K562 (cell line): ENCODE measurements at regions not wholly inside any gene's neighbourhood (a gene's known extent, or its start where the extent isn't known, plus 50 kb on each side); places are given as distances from the start of the nearest gene placed in this dataset.

Source experiments
- ATAC-seq: fragments of 200-7000 bp; cut with Tn5 transposase; 3 replicates; pipeline ENCODE4 v1.9.1; 2020; ENCODE audit warnings: moderate library complexity
- BruUV-seq: library from RNA; stranded (reverse); fragments of 400-500 nt; replicated peaks from 2 replicates; lab custom pipeline; 2021; lab: Mats Ljungman, UMichigan
- CTCF ChIA-PET: fragments of 300-600 bp; formaldehyde crosslinking; extraction: SDS; loops from one replicate; lab custom pipeline; 2021; ENCODE audit warnings: low intra/inter-chr PET ratio; lab: Yijun Ruan, JAX
- POLR2A ChIA-PET: fragments of 300-600, 350-650 bp; sonication (Branson Sonifier 250); formaldehyde crosslinking; extraction: SDS; loops from one replicate; lab custom pipeline; 2021; ENCODE audit warnings: antibody characterized with exemption, inconsistent platforms; lab: Yijun Ruan, JAX
- DNase-seq, 4 experiments: peaks; one replicate each; pipeline versions ENCODE4 v3.0.0 to v3.0.0-alpha.2; 2011 to 2018; ENCODE audit warnings: low spot score in 3 of 4, mixed read lengths in 3 of 4; ENCODE audit errors: extremely low read depth in 1 of 4
- FAIRE-seq: peaks from 2 replicates; lab custom pipeline; 2011; peaks lifted over from hg19 to GRCh38; lab: Jason Lieb, UNC
- H2AFZ ChIP-seq: 2 replicates; pipeline ENCODE4 v1.6.0; 2011; ENCODE audit warnings: low read depth, low read length, control low read depth, inconsistent platforms
- H3K27ac ChIP-seq: fragments of 200-600 bp; 3 replicates; pipeline ENCODE4 v1.8.0; 2011; ENCODE audit warnings: low read depth, mild to moderate bottlenecking, control low read depth, inconsistent platforms, low read length, moderate library complexity, mixed read lengths; ENCODE audit errors: extremely low read depth
- H3K27me3 ChIP-seq, 2 experiments: fragments of 300-600 bp in 1 of 2; 2 replicates in 1 of 2; 3 replicates in 1 of 2; pipeline versions ENCODE4 v1.6.0 to v1.8.0; 2011; ENCODE audit warnings: inconsistent platforms in 2 of 2, low read length in 2 of 2, mild to moderate bottlenecking in 1 of 2, mixed read lengths in 1 of 2, moderate library complexity in 1 of 2; ENCODE audit not compliant: control insufficient read depth in 2 of 2, insufficient read depth in 2 of 2
- H3K36me3 ChIP-seq: fragments of 300-600 bp; 3 replicates; pipeline ENCODE4 v1.8.0; 2011; ENCODE audit warnings: mild to moderate bottlenecking, low read length, inconsistent platforms; ENCODE audit not compliant: control insufficient read depth, insufficient read depth
- H3K4me1 ChIP-seq, 2 experiments: fragments of 200-600 bp in 1 of 2; replicated peaks in 1 of 2; 2 replicates in 1 of 2; 3 replicates in 1 of 2; pipeline versions ENCODE4 v1.5.1 to v1.8.0; 2011; ENCODE audit warnings: inconsistent platforms in 2 of 2, low read length in 2 of 2, mild to moderate bottlenecking in 1 of 2, mixed read lengths in 1 of 2, moderate library complexity in 1 of 2; ENCODE audit not compliant: control insufficient read depth in 2 of 2, insufficient read depth in 2 of 2
- H3K4me2 ChIP-seq: 2 replicates; pipeline ENCODE4 v1.6.1; 2011; ENCODE audit warnings: low read length, control low read depth, inconsistent platforms, mixed read lengths; ENCODE audit not compliant: insufficient read depth
- H3K4me3 ChIP-seq: fragments of 200-600 bp; sonication (generic), shearing (Covaris generic); 2 replicates; pipeline ENCODE4 v1.5.1; 2016; ENCODE audit warnings: control low read depth, inconsistent platforms
- H3K79me2 ChIP-seq: fragments of 200-600 bp; 3 replicates; pipeline ENCODE4 v1.8.0; 2011; ENCODE audit warnings: low read length, inconsistent platforms; ENCODE audit not compliant: control insufficient read depth, insufficient read depth
- H3K9ac ChIP-seq, 2 experiments: 2 replicates each; pipeline versions ENCODE4 v1.6.0 to v1.6.1; 2011; ENCODE audit warnings: low read depth in 2 of 2, low read length in 2 of 2, control low read depth in 1 of 2, inconsistent platforms in 1 of 2, mild to moderate bottlenecking in 1 of 2, mixed read lengths in 1 of 2; ENCODE audit not compliant: insufficient read depth in 1 of 2
- H3K9me1 ChIP-seq: one replicate; pipeline ENCODE4 v1.6.0; 2011; ENCODE audit warnings: inconsistent platforms, mild to moderate bottlenecking, low read length, moderate library complexity; ENCODE audit not compliant: control insufficient read depth, insufficient read depth
- H3K9me3 ChIP-seq: replicated peaks from 2 replicates; pipeline ENCODE4 v1.5.1; 2011; ENCODE audit warnings: low read depth, low read length, inconsistent platforms; ENCODE audit not compliant: control insufficient read depth, insufficient read depth
- H4K20me1 ChIP-seq: replicated peaks from 2 replicates; pipeline ENCODE4 v1.6.1; 2011; ENCODE audit warnings: low read length, inconsistent platforms, mixed read lengths; ENCODE audit not compliant: control insufficient read depth, insufficient read depth
- ARID4B ChIP-seq: sonication (generic); formaldehyde crosslinking; IDR thresholded peaks from 2 replicates; pipeline ENCODE4 v1.8.0; 2022; ENCODE audit warnings: mild to moderate bottlenecking, missing genetic modification reagents
- MEF2D ChIP-seq: conservative IDR thresholded peaks from 2 replicates; pipeline ENCODE4 v1.6.1; 2016; ENCODE audit warnings: low read depth, missing genetic modification characterization, missing compliant biosample characterization
- PKNOX1 ChIP-seq: fragments of 450-650 bp; IDR thresholded peaks from 2 replicates; pipeline ENCODE4 v1.6.1; 2016
- RBM34 ChIP-seq: fragments of 200-400 bp; formaldehyde crosslinking; IDR thresholded peaks from 2 replicates; pipeline ENCODE4 v1.6.1; 2018; ENCODE audit warnings: low read length, borderline replicate concordance; ENCODE audit not compliant: insufficient read depth
- SPI1 ChIP-seq: IDR thresholded peaks from 2 replicates; pipeline ENCODE4 v1.6.1; 2011; ENCODE audit warnings: low read depth, low read length, control low read depth, borderline replicate concordance
- ZNF316 ChIP-seq: fragments of 450-650 bp; IDR thresholded peaks from 2 replicates; pipeline ENCODE4 v1.6.1; 2016
- ZNF395 ChIP-seq: fragments of 200-800 bp; sonication (Bioruptor generic); IDR thresholded peaks from 2 replicates; pipeline ENCODE4 v1.6.1; 2017; ENCODE audit warnings: missing genetic modification characterization, missing compliant biosample characterization
- WGBS: fragments of 100-300 bp; shearing (Covaris generic); methylation state at CpG from one replicate; pipeline ENCODE4 v1.1.6; 2016; ENCODE audit warnings: low coverage, mixed read lengths; ENCODE audit not compliant: insufficient coverage; ENCODE audit errors: missing lambda C conversion rate; 5-methylcytosine and 5-hydroxymethylcytosine counted together
- in situ Hi-C: fragments of 300-500 bp; cut with MboI; formaldehyde crosslinking; loops from 4 replicates; pipeline ENCODE4 v1.15.0; 2018; ENCODE audit warnings: inconsistent platforms, mixed read lengths
- intact Hi-C: fragments of 100-400 bp; cut with micrococcal nuclease; formaldehyde crosslinking; loops from 2 replicates; pipeline ENCODE4 v1.14.2; 2022
- TF ChIP-seq, protein P1 (sequence below): sonication (generic); formaldehyde crosslinking; IDR thresholded peaks from 2 replicates; pipeline ENCODE4 v1.8.1; 2023; ENCODE audit warnings: missing genetic modification reagents, mild to moderate bottlenecking, borderline replicate concordance

- Histone ChIP-seq H3K4me2 (no peak overlapping the region), H3K9ac (no peak overlapping the region), H3K4me3 (no peak overlapping the region), H3K79me2 (no peaks in the 10 kb centered on the region), H2AFZ (peak overlapping the region; percentile 72; the same call in 1 of the 2 replicates), H3K9me3 (no peaks in the 10 kb centered on the region), H3K4me1 (peaks cover 42 to 58% of the 10 kb centered on the region in 2 experiments), H4K20me1 (no peaks in the 10 kb centered on the region), H3K9me1 (no peaks in the 10 kb centered on the region), H3K36me3 (no peaks in the 10 kb centered on the region), H3K27me3 (no peaks in the 10 kb centered on the region), H3K27ac (no peak overlapping the region)
- FAIRE-seq (no peak), ATAC-seq (no peak), DNase-seq (no peak)
- no TSS peak for BruUV-seq
- ChIA-PET POLR2A (interaction anchor here (1.4 kb wide), 1 partner anchor 212 kb away, joined by 8 read pairs; the partner anchor contains the start of gene ADAM17), CTCF (no interaction called here)
- WGBS: 56% methylated on average over 10 of the region's 17 CpGs
- in situ Hi-C loops: no loop called here
- intact Hi-C loops: loop anchor here (5.0 to 10.0 kb wide), 3 partner anchors 133 to 623 kb away; partner anchors contain the start of genes ADAM17 and YWHAQ
- TF ChIP-seq PKNOX1 (no peak), ZNF395 (no peak), RBM34 (no peak), ZNF316 (peak; percentile 18; the same call in 1 of the 2 replicates), MEF2D (tag) (no peak), SPI1 (peak; percentile 28; the same call in 1 of the 2 replicates), ARID4B (CRISPR knock-in tag) (no peak)
- TF ChIP-seq, protein P1, sequence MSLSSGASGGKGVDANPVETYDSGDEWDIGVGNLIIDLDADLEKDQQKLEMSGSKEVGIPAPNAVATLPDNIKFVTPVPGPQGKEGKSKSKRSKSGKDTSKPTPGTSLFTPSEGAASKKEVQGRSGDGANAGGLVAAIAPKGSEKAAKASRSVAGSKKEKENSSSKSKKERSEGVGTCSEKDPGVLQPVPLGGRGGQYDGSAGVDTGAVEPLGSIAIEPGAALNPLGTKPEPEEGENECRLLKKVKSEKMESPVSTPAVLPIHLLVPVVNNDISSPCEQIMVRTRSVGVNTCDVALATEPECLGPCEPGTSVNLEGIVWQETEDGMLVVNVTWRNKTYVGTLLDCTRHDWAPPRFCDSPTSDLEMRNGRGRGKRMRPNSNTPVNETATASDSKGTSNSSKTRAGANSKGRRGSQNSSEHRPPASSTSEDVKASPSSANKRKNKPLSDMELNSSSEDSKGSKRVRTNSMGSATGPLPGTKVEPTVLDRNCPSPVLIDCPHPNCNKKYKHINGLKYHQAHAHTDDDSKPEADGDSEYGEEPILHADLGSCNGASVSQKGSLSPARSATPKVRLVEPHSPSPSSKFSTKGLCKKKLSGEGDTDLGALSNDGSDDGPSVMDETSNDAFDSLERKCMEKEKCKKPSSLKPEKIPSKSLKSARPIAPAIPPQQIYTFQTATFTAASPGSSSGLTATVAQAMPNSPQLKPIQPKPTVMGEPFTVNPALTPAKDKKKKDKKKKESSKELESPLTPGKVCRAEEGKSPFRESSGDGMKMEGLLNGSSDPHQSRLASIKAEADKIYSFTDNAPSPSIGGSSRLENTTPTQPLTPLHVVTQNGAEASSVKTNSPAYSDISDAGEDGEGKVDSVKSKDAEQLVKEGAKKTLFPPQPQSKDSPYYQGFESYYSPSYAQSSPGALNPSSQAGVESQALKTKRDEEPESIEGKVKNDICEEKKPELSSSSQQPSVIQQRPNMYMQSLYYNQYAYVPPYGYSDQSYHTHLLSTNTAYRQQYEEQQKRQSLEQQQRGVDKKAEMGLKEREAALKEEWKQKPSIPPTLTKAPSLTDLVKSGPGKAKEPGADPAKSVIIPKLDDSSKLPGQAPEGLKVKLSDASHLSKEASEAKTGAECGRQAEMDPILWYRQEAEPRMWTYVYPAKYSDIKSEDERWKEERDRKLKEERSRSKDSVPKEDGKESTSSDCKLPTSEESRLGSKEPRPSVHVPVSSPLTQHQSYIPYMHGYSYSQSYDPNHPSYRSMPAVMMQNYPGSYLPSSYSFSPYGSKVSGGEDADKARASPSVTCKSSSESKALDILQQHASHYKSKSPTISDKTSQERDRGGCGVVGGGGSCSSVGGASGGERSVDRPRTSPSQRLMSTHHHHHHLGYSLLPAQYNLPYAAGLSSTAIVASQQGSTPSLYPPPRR (CRISPR knock-in tag): no peak
Measured at GRCh38 chr2:9767656-9768281, 75.5 kb upstream of the TAF1B start.
